Retinal pigment epithelial cell (primary cell): ENCODE measurements at regions not wholly inside any gene's neighbourhood (a gene's known extent, or its start where the extent isn't known, plus 50 kb on each side); places are given as distances from the start of the nearest gene placed in this dataset.
"Not testable (repeated sequence)": the region's sequence is repeated elsewhere in the genome, so short reads cannot be mapped to it uniquely, and the experiment has no call there.

ENCODE experiments used
- DNase-seq: peaks from one replicate; pipeline ENCODE4 v3.0.0-alpha.2; 2010; ENCODE audit warnings: low read depth
- H3K4me3 ChIP-seq: 2 replicates; pipeline ENCODE4 v1.5.1; 2011; ENCODE audit warnings: mild to moderate bottlenecking, low read length, control low read depth, moderate library complexity
- TF ChIP-seq, protein P1 (sequence below): conservative IDR thresholded peaks from 2 replicates; pipeline ENCODE4 v1.5.1; 2011; ENCODE audit warnings: low read depth, low read length, control low read depth, inconsistent platforms

DNA sequence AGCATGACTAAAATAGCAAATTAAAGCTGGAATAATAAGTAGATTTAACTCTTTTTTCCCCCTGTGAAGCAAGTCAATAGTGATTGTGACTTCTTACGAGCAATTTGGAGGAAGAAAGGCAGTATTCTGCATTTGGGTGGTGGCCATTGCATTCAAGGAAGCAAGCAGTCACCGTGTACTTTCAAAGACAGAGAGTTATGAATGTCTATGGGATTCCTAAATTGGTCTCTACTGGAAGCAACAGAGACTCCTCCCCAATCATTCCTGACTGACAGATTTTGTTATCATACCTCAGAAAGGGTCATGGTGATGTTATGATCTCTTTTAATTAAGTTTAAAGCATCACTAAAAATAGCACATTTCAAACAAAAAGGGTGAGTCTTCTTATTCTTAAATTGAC is 287.2 kb upstream of the KITLG start:
- no peak overlapping the region for H3K4me3 ChIP-seq
- TF ChIP-seq, protein P1, sequence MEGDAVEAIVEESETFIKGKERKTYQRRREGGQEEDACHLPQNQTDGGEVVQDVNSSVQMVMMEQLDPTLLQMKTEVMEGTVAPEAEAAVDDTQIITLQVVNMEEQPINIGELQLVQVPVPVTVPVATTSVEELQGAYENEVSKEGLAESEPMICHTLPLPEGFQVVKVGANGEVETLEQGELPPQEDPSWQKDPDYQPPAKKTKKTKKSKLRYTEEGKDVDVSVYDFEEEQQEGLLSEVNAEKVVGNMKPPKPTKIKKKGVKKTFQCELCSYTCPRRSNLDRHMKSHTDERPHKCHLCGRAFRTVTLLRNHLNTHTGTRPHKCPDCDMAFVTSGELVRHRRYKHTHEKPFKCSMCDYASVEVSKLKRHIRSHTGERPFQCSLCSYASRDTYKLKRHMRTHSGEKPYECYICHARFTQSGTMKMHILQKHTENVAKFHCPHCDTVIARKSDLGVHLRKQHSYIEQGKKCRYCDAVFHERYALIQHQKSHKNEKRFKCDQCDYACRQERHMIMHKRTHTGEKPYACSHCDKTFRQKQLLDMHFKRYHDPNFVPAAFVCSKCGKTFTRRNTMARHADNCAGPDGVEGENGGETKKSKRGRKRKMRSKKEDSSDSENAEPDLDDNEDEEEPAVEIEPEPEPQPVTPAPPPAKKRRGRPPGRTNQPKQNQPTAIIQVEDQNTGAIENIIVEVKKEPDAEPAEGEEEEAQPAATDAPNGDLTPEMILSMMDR = no peak
- DNase-seq = no peak

DNA sequence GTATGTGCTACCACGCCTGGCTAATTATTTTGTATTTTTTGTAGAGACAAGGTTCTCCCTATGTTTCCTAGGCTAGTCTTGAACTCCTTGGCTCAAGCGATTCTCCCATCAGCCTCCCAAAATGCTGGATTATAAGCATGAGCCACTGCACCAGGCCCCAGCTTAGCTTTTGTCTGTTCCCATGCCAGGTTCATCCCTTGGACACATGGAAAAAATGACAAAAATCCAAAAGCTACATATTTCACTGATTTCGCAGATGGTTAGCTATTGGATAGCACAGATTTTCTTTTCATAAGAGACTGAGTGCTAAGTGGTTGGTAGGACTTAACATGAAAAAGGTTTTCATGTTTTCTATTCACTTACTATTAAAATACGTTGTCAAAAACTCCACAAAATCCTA is 286.6 kb upstream of the KITLG start:
- no peak overlapping the region for H3K4me3 ChIP-seq
- DNase-seq = no peak
- TF ChIP-seq, protein P1 = no peak

DNA sequence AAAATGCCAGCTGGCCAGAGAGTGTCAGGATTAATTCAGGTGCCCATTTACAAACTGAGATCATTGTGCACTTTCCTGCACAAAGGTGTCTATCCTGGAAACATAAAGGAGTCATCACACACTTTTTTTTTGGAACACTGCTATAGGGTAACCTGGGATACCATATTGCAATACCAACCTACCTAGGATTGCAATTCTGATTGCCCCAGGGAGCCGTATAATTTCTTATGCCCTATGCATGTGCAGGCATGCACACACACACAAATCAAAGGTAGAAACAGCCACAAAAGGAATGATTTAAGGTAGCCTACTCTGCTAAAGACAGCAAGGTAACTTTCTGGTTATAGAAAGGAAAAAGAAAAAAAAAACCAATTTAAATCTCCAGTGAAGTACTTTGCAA is 285.3 kb upstream of the KITLG start:
- TF ChIP-seq, protein P1 = no peak
- no peak overlapping the region for H3K4me3 ChIP-seq
- no peak for DNase-seq

DNA sequence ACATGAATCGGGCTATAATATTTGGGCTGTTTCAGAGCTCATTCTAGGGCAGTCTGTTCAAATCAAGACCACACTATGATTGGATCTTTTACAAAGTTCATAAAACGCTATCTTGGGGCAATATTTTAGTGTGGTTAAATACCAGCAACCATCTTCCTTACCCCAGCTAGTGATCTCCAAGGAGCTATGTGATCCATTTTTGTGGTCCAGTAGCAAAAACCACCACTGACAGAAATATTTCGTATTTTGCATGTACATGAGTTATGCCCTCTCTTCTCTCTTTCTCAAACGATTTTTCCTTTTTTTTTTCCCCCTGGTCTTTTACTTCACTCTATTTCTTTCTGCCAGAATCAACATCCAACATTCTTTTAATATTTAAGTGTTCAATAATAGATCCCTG is 280.6 kb upstream of the KITLG start:
- no peak overlapping the region for H3K4me3 ChIP-seq
- TF ChIP-seq, protein P1 = no peak
- no peak for DNase-seq

DNA sequence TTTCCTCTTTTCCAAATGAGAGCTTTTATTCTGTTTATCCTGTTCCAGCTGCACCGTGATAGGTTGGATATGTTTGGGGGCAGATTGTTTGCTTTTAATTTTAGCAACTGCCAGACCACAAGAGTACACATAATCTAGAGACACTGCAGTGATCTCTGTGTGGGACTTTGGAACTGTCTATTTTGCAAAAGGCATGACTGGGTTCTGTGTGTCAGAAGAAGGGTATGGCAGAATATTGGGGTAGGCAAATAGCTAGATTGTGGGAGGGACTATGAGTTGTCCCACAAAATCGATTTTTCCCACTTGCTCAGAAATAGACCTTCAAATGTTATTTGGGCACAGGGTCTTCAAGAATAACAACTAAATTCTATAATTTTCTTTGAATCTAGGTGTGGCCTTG is 275.9 kb upstream of the KITLG start:
- TF ChIP-seq, protein P1 = no peak
- no peak overlapping the region for H3K4me3 ChIP-seq
- no peak for DNase-seq

DNA sequence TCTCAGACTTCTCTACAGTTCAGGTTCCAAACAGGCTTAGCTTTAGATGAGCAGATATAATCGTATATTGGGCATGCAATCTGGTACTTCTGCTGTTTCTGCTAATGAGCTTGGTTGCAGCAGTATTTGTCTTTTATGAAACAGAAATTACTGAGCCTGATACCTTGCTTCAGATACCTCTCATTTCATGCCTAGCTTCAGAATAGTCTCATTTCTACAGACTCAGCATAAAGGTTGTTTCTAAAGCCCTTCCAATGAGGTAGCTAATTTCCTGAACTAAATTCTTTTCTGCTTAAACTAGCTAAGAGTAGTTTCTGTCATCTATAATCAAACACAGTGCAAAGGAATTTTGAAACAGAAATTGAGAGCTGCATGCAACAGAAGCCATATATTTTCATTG is 275.0 kb upstream of the KITLG start:
- no peak overlapping the region for H3K4me3 ChIP-seq
- TF ChIP-seq, protein P1 = no peak
- peak; percentile 21 for DNase-seq

DNA sequence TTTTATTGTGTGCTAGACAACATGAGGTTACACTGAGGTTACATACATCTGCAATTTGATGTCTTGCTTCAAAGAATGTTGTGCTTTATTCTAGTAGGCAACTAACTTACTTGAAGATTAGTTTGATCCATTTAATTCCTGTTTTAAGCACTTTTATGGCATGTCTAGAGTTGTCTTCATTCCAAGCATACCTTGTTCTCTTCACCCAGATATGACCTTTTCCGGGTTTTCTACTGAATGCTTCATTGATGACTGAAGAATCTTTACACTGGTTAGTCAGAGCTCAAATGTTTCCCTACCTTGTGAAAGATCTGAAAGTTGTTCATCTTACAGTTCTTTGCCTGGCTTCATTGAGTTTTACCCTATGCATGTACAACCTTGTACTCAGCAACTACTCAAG is 274.0 kb upstream of the KITLG start:
- peak; percentile 87 for DNase-seq
- no peak overlapping the region for H3K4me3 ChIP-seq
- TF ChIP-seq, protein P1 = no peak

DNA sequence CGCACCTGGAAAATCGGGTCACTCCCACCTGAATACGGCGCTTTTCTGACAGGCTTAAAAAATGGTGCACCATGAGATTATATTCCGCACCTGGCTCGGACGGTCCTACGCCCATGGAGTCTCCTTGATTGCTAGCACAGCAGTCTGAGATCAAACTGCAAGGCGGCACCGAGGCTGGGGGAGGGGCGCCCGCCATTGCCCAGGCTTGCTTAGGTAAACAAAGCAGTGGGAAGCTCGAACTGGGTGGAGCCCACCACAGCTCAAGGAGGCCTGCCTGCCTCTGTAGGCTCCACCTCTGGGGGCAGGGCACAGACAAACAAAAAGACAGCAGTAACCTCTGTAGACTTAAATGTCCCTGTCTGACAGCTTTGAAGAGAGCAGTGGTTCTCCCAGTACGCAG is 267.0 kb upstream of the KITLG start:
- not testable (repeated sequence) for H3K4me3 ChIP-seq, DNase-seq
